ENCODE measurements at regions not wholly inside any gene's neighbourhood (a gene's known extent, or its start where the extent isn't known, plus 50 kb on each side); places are given as distances from the start of the nearest gene placed in this dataset.
A peak's percentile ranks its signal among the peaks of the same experiment; 100 is the strongest.
"Not testable (repeated sequence)": the region's sequence is repeated elsewhere in the genome, so short reads cannot be mapped to it uniquely, and the experiment has no call there.

GRCh38 chr5:176040105-176040801 lies 72.1 kb upstream of the THOC3 start:
- H3K27ac ChIP-seq; H3K4me1 ChIP-seq; H3K4me3 ChIP-seq (replicated peaks in 1 of 3); H3K9me3 ChIP-seq; DNase-seq; H3K27me3 ChIP-seq; H3K36me3 ChIP-seq; intact Hi-C loops (cut with DNase I): not testable (repeated sequence)
- WGBS, 2 donors, result 82 to 91% methylated on average over 9 to 10 of the region's 12 CpGs

GRCh38 chr5:176041248-176041994 lies 73.3 kb upstream of the THOC3 start:
- H3K36me3 ChIP-seq; H3K4me3 ChIP-seq (replicated peaks in 1 of 3); intact Hi-C loops (cut with DNase I); DNase-seq; H3K27me3 ChIP-seq; H3K9me3 ChIP-seq; H3K4me1 ChIP-seq; H3K27ac ChIP-seq: not testable (repeated sequence)
- WGBS, 2 donors, result 87 to 96% methylated on average over 15 of the region's 15 CpGs

- H3K36me3 ChIP-seq; H3K4me3 ChIP-seq (replicated peaks in 1 of 3); H3K9me3 ChIP-seq; H3K27me3 ChIP-seq; DNase-seq; H3K4me1 ChIP-seq; H3K27ac ChIP-seq; intact Hi-C loops (cut with DNase I): not testable (repeated sequence)
- 79 to 82% methylated on average over 6 of the region's 6 CpGs for WGBS, 2 donors
Measured at GRCh38 chr5:176042020-176042658, 74.0 kb upstream of the THOC3 start.

GRCh38 chr5:176043252-176043829 lies 75.2 kb upstream of the THOC3 start:
- DNase-seq; H3K27ac ChIP-seq; H3K4me1 ChIP-seq; H3K27me3 ChIP-seq; H3K36me3 ChIP-seq; H3K4me3 ChIP-seq (replicated peaks in 1 of 3); H3K9me3 ChIP-seq; intact Hi-C loops (cut with DNase I): not testable (repeated sequence)
- WGBS, 2 donors, result 89 to 96% methylated on average over 4 to 5 of the region's 7 CpGs

GRCh38 chr5:176043986-176044385 lies 75.9 kb upstream of the THOC3 start:
- WGBS, 2 donors, result 93 to 97% methylated on average over 3 to 4 of the region's 6 CpGs

GRCh38 chr5:176044431-176044830 lies 76.3 kb upstream of the THOC3 start:
- WGBS, 2 donors, result no CpG with 5 or more reads among the region's 10 CpGs
- H3K36me3 ChIP-seq; intact Hi-C loops (cut with DNase I); DNase-seq; H3K9me3 ChIP-seq; H3K27me3 ChIP-seq; H3K4me1 ChIP-seq; H3K27ac ChIP-seq; H3K4me3 ChIP-seq (replicated peaks in 1 of 3): not testable (repeated sequence)

More at GRCh38 chr5:176043986-176044385, 75.9 kb upstream of the THOC3 start:
- H3K36me3 ChIP-seq; H3K4me3 ChIP-seq (replicated peaks in 1 of 3); H3K27ac ChIP-seq; H3K9me3 ChIP-seq; DNase-seq; H3K4me1 ChIP-seq; H3K27me3 ChIP-seq; intact Hi-C loops (cut with DNase I): not testable (repeated sequence)

GRCh38 chr5:176045442-176045841 lies 77.3 kb upstream of the THOC3 start:
- H3K9me3 ChIP-seq; H3K36me3 ChIP-seq; intact Hi-C loops (cut with DNase I); H3K4me3 ChIP-seq (replicated peaks in 1 of 3); H3K27ac ChIP-seq; H3K27me3 ChIP-seq; DNase-seq; H3K4me1 ChIP-seq: not testable (repeated sequence)
- WGBS, 2 donors, result 88% methylated on average over 4 of the region's 13 CpGs; no CpG with 5 or more reads in 1 of the 2 donors

- DNase-seq; intact Hi-C loops (cut with DNase I); H3K4me1 ChIP-seq; H3K27me3 ChIP-seq; H3K27ac ChIP-seq; H3K36me3 ChIP-seq; H3K9me3 ChIP-seq; H3K4me3 ChIP-seq (replicated peaks in 1 of 3): not testable (repeated sequence)
- 64 to 72% methylated on average over 6 of the region's 6 CpGs for whole genome bisulfite sequencing, 2 donors
Measured at GRCh38 chr5:176048671-176049070, 80.6 kb upstream of the THOC3 start.

- H3K9me3 ChIP-seq; H3K36me3 ChIP-seq; H3K27ac ChIP-seq; H3K27me3 ChIP-seq; intact Hi-C loops (cut with DNase I); H3K4me3 ChIP-seq (replicated peaks in 1 of 3); H3K4me1 ChIP-seq: not testable (repeated sequence)
- no CpG with 5 or more reads among the region's 65 CpGs for WGBS, 2 donors
- DNase-seq, result peak; percentile 12 to 15
Measured at GRCh38 chr5:176060472-176061268, 92.6 kb upstream of the THOC3 start.

GRCh38 chr5:176061269-176061622 lies 93.1 kb upstream of the THOC3 start:
- H3K9me3 ChIP-seq; H3K27me3 ChIP-seq; H3K4me1 ChIP-seq; H3K4me3 ChIP-seq (replicated peaks in 1 of 3); H3K27ac ChIP-seq; H3K36me3 ChIP-seq; DNase-seq; intact Hi-C loops (cut with DNase I): not testable (repeated sequence)
- WGBS, 2 donors, result 27 to 37% methylated on average over 19 to 20 of the region's 30 CpGs

- WGBS, 2 donors, result 53% methylated on average over 15 of the region's 21 CpGs; no CpG with 5 or more reads in 1 of the 2 donors
- not testable (repeated sequence) for DNase-seq
Measured at GRCh38 chr5:176061660-176062059, 93.5 kb upstream of the THOC3 start.

More at GRCh38 chr5:176061660-176062059, 93.5 kb upstream of the THOC3 start:
- intact Hi-C loops (cut with DNase I); H3K27ac ChIP-seq; H3K4me3 ChIP-seq (replicated peaks in 1 of 3); H3K9me3 ChIP-seq; H3K4me1 ChIP-seq; H3K36me3 ChIP-seq; H3K27me3 ChIP-seq: not testable (repeated sequence)
